ENCODE measurements at regions not wholly inside any gene's neighbourhood (a gene's known extent, or its start where the extent isn't known, plus 50 kb on each side); places are given as distances from the start of the nearest gene placed in this dataset.

GRCh38 chr9:20042128-20042711, 253.4 kb upstream of the SLC24A2 start:
- no peak for DNase-seq (ENCODE audit: low read depth)

GRCh38 chr9:20041697-20042081, 252.9 kb upstream of the SLC24A2 start:
- DNase-seq (ENCODE audit: low read depth): no peak

- DNase-seq (ENCODE audit: low read depth): no peak
These were observed 252.3 kb upstream of the SLC24A2 start for GRCh38 chr9:20040991-20041696.

- DNase-seq (ENCODE audit: low read depth): no peak
These were observed 248.9 kb upstream of the SLC24A2 start for GRCh38 chr9:20037699-20038098.

GRCh38 chr9:20033511-20033910, 244.7 kb upstream of the SLC24A2 start:
- DNase-seq (ENCODE audit: low read depth): no peak

- DNase-seq (ENCODE audit: low read depth): no peak
These were observed 243.7 kb upstream of the SLC24A2 start for GRCh38 chr9:20032413-20033006.

GRCh38 chr9:20031836-20032235, 243.0 kb upstream of the SLC24A2 start:
- DNase-seq (ENCODE audit: low read depth): no peak

- no peak for DNase-seq (ENCODE audit: low read depth)
These were observed 241.8 kb upstream of the SLC24A2 start for GRCh38 chr9:20030671-20031070.

- DNase-seq (ENCODE audit: low read depth): no peak
These were observed 241.4 kb upstream of the SLC24A2 start for GRCh38 chr9:20030221-20030620.

GRCh38 chr9:20028849-20029231, 240.0 kb upstream of the SLC24A2 start:
- DNase-seq (ENCODE audit: low read depth): no peak

- DNase-seq (ENCODE audit: low read depth): no peak
These were observed 239.5 kb upstream of the SLC24A2 start for GRCh38 chr9:20028192-20028848.

- DNase-seq (ENCODE audit: low read depth): no peak
These were observed 235.2 kb upstream of the SLC24A2 start for GRCh38 chr9:20023961-20024571.

- DNase-seq (ENCODE audit: low read depth): no peak
These were observed 234.5 kb upstream of the SLC24A2 start for GRCh38 chr9:20023210-20023905.

- no peak for DNase-seq (ENCODE audit: low read depth)
These were observed 233.6 kb upstream of the SLC24A2 start for GRCh38 chr9:20022410-20022809.

GRCh38 chr9:20016611-20017010, 227.8 kb upstream of the SLC24A2 start:
- DNase-seq (ENCODE audit: low read depth): no peak

GRCh38 chr9:20015427-20015931, 226.6 kb upstream of the SLC24A2 start:
- no peak for DNase-seq (ENCODE audit: low read depth)

- no peak for DNase-seq (ENCODE audit: low read depth)
These were observed 225.3 kb upstream of the SLC24A2 start for GRCh38 chr9:20014168-20014567.

- DNase-seq (ENCODE audit: low read depth): no peak
These were observed 223.4 kb upstream of the SLC24A2 start for GRCh38 chr9:20012232-20012631.

GRCh38 chr9:20009606-20010005, 220.8 kb upstream of the SLC24A2 start:
- no peak for DNase-seq (ENCODE audit: low read depth)

GRCh38 chr9:20002011-20002410, 213.2 kb upstream of the SLC24A2 start:
- no peak for DNase-seq (ENCODE audit: low read depth)

GRCh38 chr9:20001058-20001457, 212.2 kb upstream of the SLC24A2 start:
- no peak for DNase-seq (ENCODE audit: low read depth)
